ENCODE measurements at regions not wholly inside any gene's neighbourhood (a gene's known extent, or its start where the extent isn't known, plus 50 kb on each side); places are given as distances from the start of the nearest gene placed in this dataset.

- Histone ChIP-seq H3K36me3 (ENCODE audit: low read depth, low read length) (no peaks in the 10 kb centered on the region), H3K9me3 (ENCODE audit: low read length) (no peaks in the 10 kb centered on the region), H3F3A (ENCODE audit: low read length, unreplicated experiment) (no peaks in the 10 kb centered on the region), H3K27ac (ENCODE audit: low read length) (no peak overlapping the region), H3K4me2 (ENCODE audit: low read length) (no peak overlapping the region), H3K9me2 (replicated peaks; ENCODE audit: low read length) (no peaks in the 10 kb centered on the region), H3K9ac (ENCODE audit: low read length) (no peak overlapping the region), H3K27me3 (ENCODE audit: low read length) (no peaks in the 10 kb centered on the region), H3K4me3 (ENCODE audit: low read length) (no peak overlapping the region), H2AFZ (ENCODE audit: low read length) (no peak overlapping the region), H3K4me1 (ENCODE audit: insufficient read depth, low read length) (peaks cover 5% of the 10 kb centered on the region; the same call in 1 of the 2 replicates), H3K79me2 (ENCODE audit: low read length) (no peaks in the 10 kb centered on the region), H4K20me1 (ENCODE audit: low read length) (no peaks in the 10 kb centered on the region)
- ChIA-PET CTCF (no interaction called here), POLR2A (ENCODE audit: unreplicated experiment) (interaction anchor here (0.5 kb wide), 1 partner anchor 1604 kb away, joined by 3 read pairs; no protein-coding TSS in a partner anchor)
- DNase-seq = peak; percentile 23
- intact Hi-C loops (cut with micrococcal nuclease) = loop anchor here (10.0 kb wide), 1 partner anchor 1148 kb away; no protein-coding TSS in a partner anchor
- BruUV-seq (replicated peaks) = no TSS peak
- TF ChIP-seq EZH2phosphoT487 (IDR thresholded peaks at IDR 0.05; ENCODE audit: borderline replicate concordance, low read length) (no peak), EZH2 (IDR thresholded peaks at IDR 0.05; ENCODE audit: low read length, unreplicated experiment) (no peak), CTCF (conservative IDR thresholded peaks at IDR 0.05; ENCODE audit: low read depth, low read length) (no peak)
- ATAC-seq = peak; percentile 45; the same call in 1 of the 2 replicates
Observed at GRCh38 chr3:28856796-28857195, 424.1 kb upstream of the RBMS3 start.

GRCh38 chr3:28859897-28860296, 421.0 kb upstream of the RBMS3 start:
- H3K4me2 ChIP-seq (ENCODE audit: low read length) = no peak overlapping the region
- TF ChIP-seq CTCF (conservative IDR thresholded peaks at IDR 0.05; ENCODE audit: low read depth, low read length) = no peak
- no peak for TF ChIP-seq EZH2 (IDR thresholded peaks at IDR 0.05; ENCODE audit: low read length, unreplicated experiment)
- no peak for TF ChIP-seq EZH2phosphoT487 (IDR thresholded peaks at IDR 0.05; ENCODE audit: borderline replicate concordance, low read length)
- no peak overlapping the region for H3K27ac ChIP-seq (ENCODE audit: low read length)
- DNase-seq = no peak
- no peaks in the 10 kb centered on the region for H3F3A ChIP-seq (ENCODE audit: low read length, unreplicated experiment)
- ChIA-PET CTCF (no interaction called here), POLR2A (ENCODE audit: unreplicated experiment) (no interaction called here)
- H3K4me1 ChIP-seq (ENCODE audit: insufficient read depth, low read length) = peaks cover 5% of the 10 kb centered on the region; the same call in 1 of the 2 replicates
- no peaks in the 10 kb centered on the region for H3K36me3 ChIP-seq (ENCODE audit: low read depth, low read length)
- H3K79me2 ChIP-seq (ENCODE audit: low read length) = no peaks in the 10 kb centered on the region
- no peak overlapping the region for H3K4me3 ChIP-seq (ENCODE audit: low read length)
- no TSS peak for BruUV-seq (replicated peaks)
- H3K9me2 ChIP-seq (replicated peaks; ENCODE audit: low read length) = no peaks in the 10 kb centered on the region
- H4K20me1 ChIP-seq (ENCODE audit: low read length) = no peaks in the 10 kb centered on the region
- no peak for ATAC-seq
- H3K9me3 ChIP-seq (ENCODE audit: low read length) = no peaks in the 10 kb centered on the region
- H3K9ac ChIP-seq (ENCODE audit: low read length) = no peak overlapping the region
- H2AFZ ChIP-seq (ENCODE audit: low read length) = no peak overlapping the region
- intact Hi-C loops (cut with micrococcal nuclease) = loop anchor here (10.0 kb wide), 1 partner anchor 1145 kb away; no protein-coding TSS in a partner anchor
- no peaks in the 10 kb centered on the region for H3K27me3 ChIP-seq (ENCODE audit: low read length)

GRCh38 chr3:28860307-28860706, 420.6 kb upstream of the RBMS3 start:
- no peak overlapping the region for H3K27ac ChIP-seq (ENCODE audit: low read length)
- H3K4me3 ChIP-seq (ENCODE audit: low read length) = no peak overlapping the region
- H3F3A ChIP-seq (ENCODE audit: low read length, unreplicated experiment) = no peaks in the 10 kb centered on the region
- no peak overlapping the region for H3K4me2 ChIP-seq (ENCODE audit: low read length)
- intact Hi-C loops (cut with micrococcal nuclease) = no loop called here
- H2AFZ ChIP-seq (ENCODE audit: low read length) = no peak overlapping the region
- TF ChIP-seq EZH2 (IDR thresholded peaks at IDR 0.05; ENCODE audit: low read length, unreplicated experiment) (no peak), EZH2phosphoT487 (IDR thresholded peaks at IDR 0.05; ENCODE audit: borderline replicate concordance, low read length) (no peak), CTCF (conservative IDR thresholded peaks at IDR 0.05; ENCODE audit: low read depth, low read length) (no peak)
- H3K4me1 ChIP-seq (ENCODE audit: insufficient read depth, low read length) = peaks cover 5% of the 10 kb centered on the region; the same call in 1 of the 2 replicates
- ATAC-seq (no peak), DNase-seq (no peak)
- no TSS peak for BruUV-seq (replicated peaks)
- no peaks in the 10 kb centered on the region for H3K36me3 ChIP-seq (ENCODE audit: low read depth, low read length)
- H3K79me2 ChIP-seq (ENCODE audit: low read length) = no peaks in the 10 kb centered on the region
- no peaks in the 10 kb centered on the region for H3K9me3 ChIP-seq (ENCODE audit: low read length)
- no peaks in the 10 kb centered on the region for H4K20me1 ChIP-seq (ENCODE audit: low read length)
- no peak overlapping the region for H3K9ac ChIP-seq (ENCODE audit: low read length)
- H3K9me2 ChIP-seq (replicated peaks; ENCODE audit: low read length) = no peaks in the 10 kb centered on the region
- ChIA-PET CTCF (no interaction called here), POLR2A (ENCODE audit: unreplicated experiment) (no interaction called here)
- no peaks in the 10 kb centered on the region for H3K27me3 ChIP-seq (ENCODE audit: low read length)
